Fibroblast of lung (primary cell): ENCODE measurements at regions not wholly inside any gene's neighbourhood (a gene's known extent, or its start where the extent isn't known, plus 50 kb on each side); places are given as distances from the start of the nearest gene placed in this dataset.

Experiments
- EZH2 ChIP-seq: IDR thresholded peaks from 2 replicates; pipeline ENCODE4 v1.5.1; 2012; ENCODE audit warnings: low read length, control low read depth, mild to moderate bottlenecking; ENCODE audit errors: missing control alignments
- TF ChIP-seq, protein P1 (sequence below), 2 donors: IDR thresholded peaks in 1 of 2; conservative IDR thresholded peaks in 1 of 2; 1 replicate in 1 of 2; 2 replicates in 1 of 2; pipeline ENCODE4 v1.5.1; 2011 to 2012; ENCODE audit warnings: low read length in 2 of 2, control low read depth in 1 of 2, inconsistent platforms in 1 of 2, low read depth in 1 of 2, mild to moderate bottlenecking in 1 of 2

DNA sequence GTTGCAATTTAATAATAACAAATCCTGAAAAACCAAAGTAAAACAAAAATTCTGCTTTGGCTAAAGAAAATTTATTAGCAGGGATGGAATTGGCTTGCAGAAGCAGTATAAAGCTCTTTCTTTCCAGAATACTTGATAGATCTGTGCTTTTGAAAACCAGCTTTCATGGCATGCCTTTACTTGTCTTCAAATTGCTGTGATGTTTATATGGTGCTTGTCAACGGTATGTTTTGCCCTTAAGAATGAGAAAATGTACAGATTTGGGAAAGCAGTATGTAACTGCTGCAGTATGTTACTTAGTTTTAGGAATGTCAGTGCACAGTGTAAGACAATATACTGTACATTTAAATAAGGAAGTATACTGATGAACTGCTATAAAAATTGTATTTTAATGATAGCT lies 120.8 kb upstream of the PCDH20 start:
- TF ChIP-seq, protein P1, sequence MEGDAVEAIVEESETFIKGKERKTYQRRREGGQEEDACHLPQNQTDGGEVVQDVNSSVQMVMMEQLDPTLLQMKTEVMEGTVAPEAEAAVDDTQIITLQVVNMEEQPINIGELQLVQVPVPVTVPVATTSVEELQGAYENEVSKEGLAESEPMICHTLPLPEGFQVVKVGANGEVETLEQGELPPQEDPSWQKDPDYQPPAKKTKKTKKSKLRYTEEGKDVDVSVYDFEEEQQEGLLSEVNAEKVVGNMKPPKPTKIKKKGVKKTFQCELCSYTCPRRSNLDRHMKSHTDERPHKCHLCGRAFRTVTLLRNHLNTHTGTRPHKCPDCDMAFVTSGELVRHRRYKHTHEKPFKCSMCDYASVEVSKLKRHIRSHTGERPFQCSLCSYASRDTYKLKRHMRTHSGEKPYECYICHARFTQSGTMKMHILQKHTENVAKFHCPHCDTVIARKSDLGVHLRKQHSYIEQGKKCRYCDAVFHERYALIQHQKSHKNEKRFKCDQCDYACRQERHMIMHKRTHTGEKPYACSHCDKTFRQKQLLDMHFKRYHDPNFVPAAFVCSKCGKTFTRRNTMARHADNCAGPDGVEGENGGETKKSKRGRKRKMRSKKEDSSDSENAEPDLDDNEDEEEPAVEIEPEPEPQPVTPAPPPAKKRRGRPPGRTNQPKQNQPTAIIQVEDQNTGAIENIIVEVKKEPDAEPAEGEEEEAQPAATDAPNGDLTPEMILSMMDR (conservative IDR thresholded peaks at IDR 0.05 in 1 of 2, IDR thresholded peaks at IDR 0.05 in 1 of 2; ENCODE audit: low read depth in 1 of 2, low read length in 2 of 2), result no peak
- TF ChIP-seq EZH2, result no peak
